ENCODE measurements at regions not wholly inside any gene's neighbourhood (a gene's known extent, or its start where the extent isn't known, plus 50 kb on each side); places are given as distances from the start of the nearest gene placed in this dataset.

GRCh38 chr17:54007855-54008254 is 185.1 kb downstream of the KIF2B start:
- no peak for DNase-seq (ENCODE audit: low spot score)

- no peak for DNase-seq (ENCODE audit: low spot score)
These were observed 186.8 kb downstream of the KIF2B start for GRCh38 chr17:54009502-54009901.

GRCh38 chr17:54013072-54013471 is 190.3 kb downstream of the KIF2B start:
- peak; percentile 7 for DNase-seq (ENCODE audit: low spot score)

- DNase-seq (ENCODE audit: low spot score), result no peak
These were observed 193.0 kb downstream of the KIF2B start for GRCh38 chr17:54015734-54016133.

GRCh38 chr17:54021418-54021817 is 198.7 kb downstream of the KIF2B start:
- DNase-seq (ENCODE audit: low spot score), result no peak

- DNase-seq (ENCODE audit: low spot score), result no peak
These were observed 206.4 kb downstream of the KIF2B start for GRCh38 chr17:54028986-54029580.

GRCh38 chr17:54029986-54030385 is 207.3 kb downstream of the KIF2B start:
- no peak for DNase-seq (ENCODE audit: low spot score)

GRCh38 chr17:54046570-54046969 is 223.8 kb downstream of the KIF2B start:
- no peak for DNase-seq (ENCODE audit: low spot score)

- no peak for DNase-seq (ENCODE audit: low spot score)
These were observed 240.9 kb downstream of the KIF2B start for GRCh38 chr17:54063639-54064038.

GRCh38 chr17:54085020-54085419 is 262.3 kb downstream of the KIF2B start:
- DNase-seq (ENCODE audit: low spot score), result no peak

- DNase-seq (ENCODE audit: low spot score), result no peak
These were observed 263.2 kb downstream of the KIF2B start for GRCh38 chr17:54085934-54086333.

- no peak for DNase-seq (ENCODE audit: low spot score)
These were observed 273.5 kb downstream of the KIF2B start for GRCh38 chr17:54096216-54096615.

- DNase-seq (ENCODE audit: low spot score), result no peak
These were observed 276.5 kb downstream of the KIF2B start for GRCh38 chr17:54099221-54099620.

- DNase-seq (ENCODE audit: low spot score), result no peak
These were observed 279.5 kb downstream of the KIF2B start for GRCh38 chr17:54102246-54102645.

GRCh38 chr17:54111576-54111975 is 288.8 kb downstream of the KIF2B start:
- DNase-seq (ENCODE audit: low spot score), result no peak

GRCh38 chr17:54117452-54117851 is 294.7 kb downstream of the KIF2B start:
- no peak for DNase-seq (ENCODE audit: low spot score)

GRCh38 chr17:54124456-54124855 is 301.7 kb downstream of the KIF2B start:
- DNase-seq (ENCODE audit: low spot score), result no peak

- no peak for DNase-seq (ENCODE audit: low spot score)
These were observed 330.7 kb downstream of the KIF2B start for GRCh38 chr17:54153423-54153822.

- no peak for DNase-seq (ENCODE audit: low spot score)
These were observed 334.8 kb downstream of the KIF2B start for GRCh38 chr17:54157542-54157941.

- DNase-seq (ENCODE audit: low spot score), result peak; percentile 28
These were observed 349.6 kb downstream of the KIF2B start for GRCh38 chr17:54172096-54172984.

GRCh38 chr17:54172985-54173316 is 350.2 kb downstream of the KIF2B start:
- no peak for DNase-seq (ENCODE audit: low spot score)

- DNase-seq (ENCODE audit: low spot score), result no peak
These were observed 355.0 kb downstream of the KIF2B start for GRCh38 chr17:54177606-54178308.

GRCh38 chr17:54180950-54181349 is 358.2 kb downstream of the KIF2B start:
- DNase-seq (ENCODE audit: low spot score), result peak; percentile 16
